ENCODE measurements at regions not wholly inside any gene's neighbourhood (a gene's known extent, or its start where the extent isn't known, plus 50 kb on each side); places are given as distances from the start of the nearest gene placed in this dataset.

- no peak for TF ChIP-seq EZH2 (IDR thresholded peaks at IDR 0.05)
- TF ChIP-seq POLR2AphosphoS5 (IDR thresholded peaks at IDR 0.05; ENCODE audit: borderline replicate concordance, low read depth, low read length), result no peak
These were observed 169.1 kb upstream of the SIX2 start for GRCh38 chr2:45178359-45178758.
